ENCODE measurements at regions not wholly inside any gene's neighbourhood (a gene's known extent, or its start where the extent isn't known, plus 50 kb on each side); places are given as distances from the start of the nearest gene placed in this dataset.
A peak's percentile ranks its signal among the peaks of the same experiment; 100 is the strongest.

DNA sequence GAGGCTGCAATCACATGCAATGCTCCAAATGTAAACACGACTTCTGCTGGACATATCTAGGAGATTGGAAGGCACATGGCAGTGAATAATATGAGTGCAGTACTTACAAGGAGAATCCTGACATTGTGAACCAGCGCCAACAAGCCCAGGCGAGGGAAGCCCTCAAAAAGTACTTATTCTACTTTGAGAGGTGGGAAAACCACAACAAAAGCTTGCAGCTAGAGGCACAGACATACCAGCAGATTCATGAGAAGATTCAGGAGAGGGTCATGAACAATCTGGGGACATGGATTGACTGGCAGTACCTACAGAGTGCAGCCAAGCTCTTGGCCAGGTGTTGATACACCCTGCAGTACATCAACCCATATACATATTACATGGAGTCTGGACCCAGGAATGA lies 475.7 kb upstream of the CDH2 start:
- no peak for DNase-seq (ENCODE audit: low read depth in 2 of 2)

DNA sequence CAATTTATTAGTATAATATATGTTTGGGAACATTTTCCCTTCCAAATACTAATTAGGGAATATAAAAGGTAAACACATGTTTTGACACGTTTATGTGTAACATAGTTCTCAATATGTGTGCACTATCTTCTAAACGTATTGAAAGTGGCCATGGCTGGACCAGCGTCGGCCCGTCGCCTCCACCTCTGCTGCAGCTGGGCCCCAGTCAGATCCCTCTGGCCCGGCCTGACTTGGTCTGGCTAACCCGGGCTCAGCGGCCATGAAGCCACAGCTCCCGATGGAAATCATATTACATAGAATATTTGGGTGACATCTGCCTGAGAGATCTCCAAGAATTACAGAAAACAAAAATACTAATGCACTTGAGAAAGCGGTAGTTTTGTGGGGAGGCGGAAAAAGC lies 474.4 kb upstream of the CDH2 start:
- DNase-seq (ENCODE audit: low read depth in 2 of 2), result no peak

DNA sequence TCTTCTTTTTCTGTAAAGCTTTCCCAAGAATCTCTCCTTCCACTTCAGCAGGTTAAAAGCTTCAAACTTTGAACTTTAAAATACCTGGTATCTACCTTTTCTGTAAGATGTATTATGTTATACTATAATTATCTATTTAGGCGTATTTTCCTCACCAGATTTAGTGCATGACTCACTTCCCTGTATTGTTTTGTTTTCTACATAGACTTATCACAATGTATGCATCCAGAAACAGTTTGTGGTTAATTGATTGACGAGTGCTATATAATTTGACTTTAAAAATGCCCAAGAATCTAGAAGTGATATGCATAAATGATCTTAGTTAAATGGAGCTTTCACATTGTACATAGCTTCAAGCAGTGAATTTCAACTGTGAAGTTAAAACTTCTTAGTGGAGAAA lies 473.9 kb upstream of the CDH2 start:
- DNase-seq (ENCODE audit: low read depth in 2 of 2), result no peak

DNA sequence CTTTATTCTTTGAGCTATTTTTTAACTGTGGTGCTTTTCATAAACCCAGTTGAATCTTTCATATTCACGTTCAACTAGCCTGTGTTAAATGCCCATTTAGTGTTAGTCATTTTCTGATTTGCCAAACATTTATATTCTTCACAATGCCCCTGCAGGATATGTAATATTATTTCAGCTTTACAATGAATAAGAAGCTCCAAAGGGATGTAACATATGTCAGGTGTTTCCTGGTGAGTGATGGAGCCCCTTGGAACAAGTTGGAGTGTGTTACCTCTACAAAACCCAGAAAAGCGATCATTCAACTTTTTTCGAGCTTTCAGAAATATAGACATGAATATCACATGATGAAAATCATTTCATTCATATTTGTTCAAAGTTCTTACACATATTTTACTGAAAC lies 471.0 kb upstream of the CDH2 start:
- DNase-seq (ENCODE audit: low read depth in 2 of 2), result no peak

DNA sequence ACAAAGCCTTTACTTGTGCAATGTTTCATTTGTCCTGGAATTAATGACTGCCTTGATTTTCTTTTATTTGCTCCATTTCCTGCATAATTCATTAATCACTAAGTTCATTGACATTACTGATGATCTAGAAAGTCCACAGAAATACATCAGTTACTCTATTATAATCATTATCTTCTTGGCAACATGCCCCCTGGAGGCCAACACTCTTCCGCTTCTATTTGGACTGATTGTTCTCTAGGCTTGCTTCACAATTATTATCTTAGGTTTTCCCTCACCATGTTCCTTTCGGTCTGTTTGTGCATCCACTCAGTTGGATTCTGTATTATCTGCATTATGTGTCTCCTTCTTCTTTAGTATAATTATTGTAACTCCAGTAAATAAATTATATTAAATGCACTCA lies 461.0 kb upstream of the CDH2 start:
- DNase-seq (ENCODE audit: low read depth in 2 of 2), result no peak

DNA sequence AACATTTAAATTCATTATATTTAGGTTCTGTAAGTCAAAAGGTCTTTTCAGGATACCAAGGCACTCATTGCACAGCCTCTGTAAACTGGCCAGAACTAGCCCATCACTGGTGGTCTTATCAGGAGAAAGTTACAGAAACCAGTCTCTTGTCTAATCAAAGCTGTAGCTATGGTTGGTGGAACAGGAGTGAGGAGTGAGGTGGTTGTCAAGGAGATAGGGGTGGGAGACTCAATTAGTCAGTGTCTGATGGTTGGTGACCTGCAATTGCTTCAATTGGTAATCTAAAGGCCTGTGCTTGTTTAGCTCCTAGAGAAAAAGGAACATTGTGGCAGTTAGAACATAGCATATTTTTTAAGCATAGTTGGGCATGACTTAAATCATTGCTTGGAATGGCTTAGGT lies 458.6 kb upstream of the CDH2 start:
- no peak for DNase-seq (ENCODE audit: low read depth in 2 of 2)

DNA sequence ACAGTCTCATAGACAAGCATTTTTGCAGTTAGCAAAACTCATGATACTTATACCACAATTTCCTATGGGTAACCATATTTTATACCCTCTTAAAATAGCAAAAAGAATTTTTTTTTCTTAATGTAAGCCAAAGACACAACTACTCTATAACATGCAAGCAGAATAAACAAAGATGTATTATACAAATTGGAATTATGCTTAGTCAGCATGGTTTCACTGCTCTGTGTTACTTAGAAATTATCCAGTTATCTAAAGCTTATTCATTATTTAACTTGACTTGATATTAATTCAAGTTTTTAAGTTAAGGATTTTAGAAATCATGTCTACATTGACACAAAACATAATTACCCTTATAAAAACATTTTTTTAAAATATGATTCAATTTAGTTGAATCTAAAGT lies 449.8 kb upstream of the CDH2 start:
- DNase-seq (ENCODE audit: low read depth in 2 of 2), result no peak

DNA sequence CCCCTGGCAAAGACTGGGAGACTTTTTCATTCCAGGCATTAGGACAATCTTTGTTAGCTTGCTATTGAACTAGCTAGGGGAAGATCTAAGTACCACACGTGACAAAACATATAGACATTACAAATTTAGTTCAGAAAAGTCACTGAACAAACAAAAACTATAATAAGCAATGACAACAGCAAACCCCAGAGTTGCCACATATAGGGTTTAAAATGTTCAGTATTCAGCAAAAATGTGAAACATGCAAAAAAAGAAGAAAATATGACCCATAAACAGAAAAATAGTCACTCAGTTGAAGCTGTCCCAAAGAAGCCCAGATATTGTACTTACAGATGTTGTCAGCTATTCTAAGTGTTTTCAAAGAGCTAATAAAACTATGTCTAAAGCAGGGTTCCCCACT lies 431.1 kb upstream of the CDH2 start:
- no peak for DNase-seq (ENCODE audit: low read depth in 2 of 2)

DNA sequence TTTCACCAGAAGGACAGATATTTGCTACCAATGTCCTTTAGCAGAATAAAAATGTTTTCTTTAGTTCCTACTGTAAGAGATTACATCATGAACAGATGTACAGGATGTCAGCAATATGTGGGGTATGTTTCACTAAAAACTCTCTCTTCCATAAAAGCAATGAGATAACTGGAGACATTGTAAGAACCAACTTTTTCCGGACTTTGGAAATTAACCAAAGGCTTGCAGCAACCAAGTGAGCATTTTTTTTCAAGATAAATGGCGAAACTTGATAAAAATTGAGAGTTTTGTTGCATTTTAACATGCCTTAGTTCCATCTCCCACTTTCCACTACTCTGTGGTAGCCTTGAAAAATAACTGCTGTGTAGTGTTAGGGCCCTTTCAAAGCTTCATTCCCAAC lies 429.8 kb upstream of the CDH2 start:
- no peak for DNase-seq (ENCODE audit: low read depth in 2 of 2)

DNA sequence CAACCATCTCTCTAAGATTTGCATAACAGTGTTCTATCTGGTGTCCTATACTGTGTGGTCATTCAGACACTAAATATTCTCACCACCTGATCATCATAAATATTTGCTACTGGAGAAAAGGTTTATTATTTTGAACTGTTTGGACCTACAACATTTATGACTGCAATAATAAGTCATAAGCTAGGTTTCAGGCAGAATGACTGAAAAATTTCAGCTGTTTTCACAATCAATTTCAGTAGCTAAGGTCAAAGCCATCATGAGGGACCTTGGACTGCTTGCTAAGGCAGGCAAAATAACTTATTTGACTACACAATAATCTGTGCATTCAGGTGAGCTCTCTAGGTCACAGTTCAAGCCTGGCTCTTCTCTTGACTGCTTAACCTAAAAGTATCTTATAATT lies 425.5 kb upstream of the CDH2 start:
- no peak for DNase-seq (ENCODE audit: low read depth in 2 of 2)

DNA sequence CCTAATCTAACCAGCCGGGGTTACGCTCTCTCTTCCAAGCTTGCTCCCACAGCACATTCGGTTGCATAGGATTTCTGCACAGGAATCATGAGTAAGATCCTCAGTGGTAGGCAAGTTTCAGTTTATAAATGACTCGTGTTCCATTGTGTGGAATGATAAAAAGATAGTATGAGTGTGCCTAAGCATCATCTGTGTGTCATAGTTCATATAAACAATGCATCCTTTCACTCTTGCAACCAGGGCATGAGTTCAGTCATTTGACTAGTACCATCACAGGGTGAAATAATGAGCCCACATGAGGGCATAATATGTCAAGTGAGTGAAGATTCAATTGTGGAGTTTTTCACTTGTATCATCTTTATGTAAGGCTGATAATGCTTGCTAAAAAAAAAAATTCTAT lies 417.1 kb upstream of the CDH2 start:
- no peak for DNase-seq (ENCODE audit: low read depth in 2 of 2)

DNA sequence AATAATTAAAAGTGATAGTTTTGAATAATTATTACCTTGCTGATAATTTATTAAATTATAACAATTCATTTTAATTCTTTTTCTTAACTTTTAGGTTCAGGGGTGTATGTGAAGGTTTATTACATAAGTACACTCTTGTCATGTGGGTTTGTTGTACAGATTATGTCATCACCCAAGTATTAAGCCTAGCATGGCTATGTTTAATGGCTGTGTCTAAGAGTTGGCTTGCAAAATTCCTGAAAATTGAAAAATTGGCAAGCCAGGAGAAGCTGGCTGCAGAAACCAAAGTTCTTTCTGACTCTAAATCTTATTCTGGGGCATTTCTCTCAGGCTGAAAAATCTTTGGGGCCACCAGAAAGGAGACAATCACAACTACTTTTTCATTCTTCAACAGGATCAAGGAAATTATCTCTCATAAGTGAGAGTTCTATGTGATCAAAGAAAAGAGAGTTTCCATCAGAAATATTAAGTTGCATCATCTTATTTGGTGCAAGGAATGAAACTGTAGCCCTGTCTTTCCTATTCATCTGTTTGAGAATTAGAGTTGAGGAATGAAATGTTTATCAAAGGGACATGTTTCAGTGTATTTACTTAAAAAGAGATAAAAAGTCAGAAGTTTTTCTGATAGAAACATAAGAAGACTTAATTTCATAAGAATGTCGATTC lies 412.1 kb upstream of the CDH2 start:
- peak in 1 of 2 experiments; percentile 6 for DNase-seq (ENCODE audit: low read depth in 2 of 2)

DNA sequence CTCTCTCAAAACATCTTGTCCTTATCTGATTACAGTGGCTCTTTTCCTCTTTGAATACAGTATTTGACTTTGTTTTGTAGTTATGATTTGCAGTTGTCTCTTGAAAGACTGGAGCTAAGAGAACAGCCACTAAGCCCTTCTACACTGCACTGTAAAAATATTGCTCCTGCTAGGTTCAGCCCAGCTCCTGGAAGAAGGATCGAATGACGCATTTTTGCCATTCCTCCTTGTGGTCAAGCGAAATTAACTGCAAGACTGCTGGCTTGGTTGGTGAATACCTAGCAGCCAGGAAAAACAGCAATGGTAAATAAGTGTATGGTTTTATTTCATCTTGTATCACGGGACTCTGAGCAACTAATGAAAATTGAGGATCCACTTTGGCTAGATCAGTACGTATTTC lies 407.8 kb upstream of the CDH2 start:
- peak; percentile 18 to 20 for DNase-seq (ENCODE audit: low read depth in 2 of 2)

DNA sequence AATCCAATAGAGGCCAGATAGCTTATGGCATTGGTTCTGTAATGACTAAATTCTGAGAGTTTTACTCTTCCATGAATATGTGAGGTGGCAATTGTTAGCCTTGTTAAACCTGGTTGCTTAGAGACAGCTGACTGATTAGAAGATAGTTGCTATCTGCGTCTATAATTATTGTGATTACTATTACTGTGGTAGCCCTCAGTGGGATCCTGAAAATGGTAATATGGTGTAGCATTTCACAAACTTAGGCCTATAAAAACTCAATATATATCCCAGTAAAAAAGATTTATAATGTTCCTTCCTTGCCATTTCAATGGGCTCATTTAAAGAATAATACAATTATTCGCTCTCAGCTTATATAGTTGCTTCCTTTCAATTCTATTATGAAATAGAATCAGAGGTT lies 405.8 kb upstream of the CDH2 start:
- no peak for DNase-seq (ENCODE audit: low read depth in 2 of 2)

DNA sequence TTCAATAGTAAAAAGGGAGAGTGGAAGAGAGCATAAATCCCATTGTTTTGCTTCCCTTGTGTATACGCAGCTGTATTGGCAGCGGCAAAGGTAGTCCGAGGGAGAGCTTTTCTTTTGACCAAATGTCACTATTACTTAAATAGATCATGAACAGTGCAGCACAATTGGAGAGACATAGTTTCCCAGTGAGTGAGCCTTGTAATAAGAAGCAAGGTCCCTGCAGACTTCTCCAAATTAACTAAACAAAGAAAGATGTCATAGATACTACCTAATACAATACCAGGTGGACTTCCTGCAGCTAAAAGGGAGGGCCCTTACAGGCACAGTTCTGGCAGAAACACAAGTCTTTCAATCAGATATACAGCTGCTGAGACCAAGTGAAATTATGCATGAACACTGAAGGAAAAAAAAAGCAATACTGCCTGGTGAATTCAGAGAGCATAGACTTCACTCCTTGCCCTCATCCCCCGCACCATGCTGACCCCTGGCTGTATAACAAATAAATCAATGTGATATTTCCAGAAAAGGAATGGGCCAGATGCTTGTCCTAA lies 404.7 kb upstream of the CDH2 start:
- no peak for DNase-seq (ENCODE audit: low read depth in 2 of 2)

DNA sequence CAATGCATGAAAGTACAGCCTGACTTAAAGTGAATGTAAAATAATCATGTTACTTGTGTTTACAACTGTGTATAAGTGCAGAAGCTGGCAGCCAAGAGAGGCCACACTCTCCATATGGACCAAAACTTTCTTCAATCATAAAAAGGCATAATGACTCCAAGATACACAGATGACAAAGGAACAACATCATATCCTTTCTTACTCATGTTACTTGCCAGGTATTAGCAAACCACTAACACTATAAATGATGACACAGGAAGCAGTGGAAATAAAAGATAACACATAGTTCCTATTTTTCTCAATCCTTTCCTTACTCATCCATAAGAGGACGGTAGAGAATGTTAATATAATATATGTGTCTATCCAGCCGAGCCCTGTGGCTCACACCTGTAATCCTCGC lies 400.0 kb upstream of the CDH2 start:
- no peak for DNase-seq (ENCODE audit: low read depth in 2 of 2)

DNA sequence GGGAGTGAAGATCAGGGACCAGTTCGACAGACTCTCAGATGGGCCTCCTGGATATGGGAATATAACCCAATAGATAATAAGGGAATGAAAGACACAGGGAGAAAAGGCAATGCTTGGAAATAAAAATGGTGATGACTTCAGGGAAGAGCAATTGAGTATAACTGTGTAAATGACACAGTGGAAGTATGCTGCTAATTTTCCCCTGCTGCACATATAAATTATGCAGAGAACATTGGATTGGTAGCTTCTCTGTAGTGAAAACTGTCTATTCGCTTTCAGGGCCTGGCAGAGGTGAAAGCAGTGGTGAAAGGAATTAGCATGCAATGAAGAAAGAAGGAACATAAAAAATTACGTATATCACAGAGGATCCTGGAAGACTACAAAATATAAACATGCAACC lies 398.2 kb upstream of the CDH2 start:
- no peak for DNase-seq (ENCODE audit: low read depth in 2 of 2)

DNA sequence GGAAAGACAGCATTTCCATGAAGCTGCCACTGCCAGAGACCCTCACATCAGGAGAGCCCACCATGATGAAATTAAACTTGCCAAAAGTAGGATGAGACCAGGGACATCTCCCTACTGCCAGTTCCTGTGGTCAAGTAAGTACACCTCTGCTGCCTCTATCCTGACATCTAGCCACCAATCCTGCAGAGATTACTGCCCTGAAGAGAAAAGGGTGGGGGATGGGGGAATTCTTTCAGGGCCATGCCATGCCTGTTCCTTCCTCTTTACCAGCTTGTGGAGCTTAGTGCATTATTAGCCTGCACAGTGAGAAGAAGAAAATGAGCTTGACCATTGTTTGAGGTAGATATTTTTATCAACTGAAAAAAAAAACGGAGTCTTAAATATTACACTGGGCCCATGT lies 397.2 kb upstream of the CDH2 start:
- no peak for DNase-seq (ENCODE audit: low read depth in 2 of 2)

DNA sequence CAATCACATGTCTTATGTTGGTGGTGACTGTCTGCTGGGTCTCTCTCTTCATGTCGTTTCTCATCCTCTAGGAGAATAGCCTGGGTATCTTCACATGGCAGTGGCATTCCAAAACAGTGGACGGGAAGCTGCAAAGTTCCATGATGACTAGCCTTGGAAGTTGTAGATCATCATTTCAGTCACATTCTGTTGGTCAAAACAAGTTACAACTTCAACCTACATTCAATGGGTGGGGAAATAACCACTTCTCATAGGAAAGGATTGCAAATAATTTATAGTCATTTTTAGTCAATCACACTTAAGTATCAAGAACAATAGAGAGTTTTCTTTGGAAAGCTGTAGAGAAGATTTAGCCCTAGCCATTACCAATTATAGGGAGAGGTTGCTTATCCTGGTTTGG lies 395.0 kb upstream of the CDH2 start:
- no peak for DNase-seq (ENCODE audit: low read depth in 2 of 2)

DNA sequence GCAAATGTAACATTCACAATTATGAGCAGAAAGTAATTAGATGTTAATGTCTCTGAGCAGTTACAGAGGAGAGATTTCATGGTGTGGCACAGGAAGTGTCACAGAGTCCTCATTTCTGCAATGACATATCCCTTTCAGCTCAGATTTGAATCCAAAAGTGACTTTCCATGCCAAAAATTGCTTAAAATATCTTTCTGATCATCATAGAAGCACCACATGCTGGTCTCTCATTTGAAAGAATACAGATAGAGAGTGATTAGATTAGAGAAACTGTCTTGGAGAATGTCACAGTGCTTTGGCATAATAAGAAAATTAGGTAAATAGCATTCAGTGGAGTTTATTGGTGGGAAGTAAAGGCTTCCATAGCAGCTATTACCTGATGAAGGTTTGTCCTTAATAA lies 383.4 kb upstream of the CDH2 start:
- DNase-seq (ENCODE audit: low read depth in 2 of 2), result no peak

DNA sequence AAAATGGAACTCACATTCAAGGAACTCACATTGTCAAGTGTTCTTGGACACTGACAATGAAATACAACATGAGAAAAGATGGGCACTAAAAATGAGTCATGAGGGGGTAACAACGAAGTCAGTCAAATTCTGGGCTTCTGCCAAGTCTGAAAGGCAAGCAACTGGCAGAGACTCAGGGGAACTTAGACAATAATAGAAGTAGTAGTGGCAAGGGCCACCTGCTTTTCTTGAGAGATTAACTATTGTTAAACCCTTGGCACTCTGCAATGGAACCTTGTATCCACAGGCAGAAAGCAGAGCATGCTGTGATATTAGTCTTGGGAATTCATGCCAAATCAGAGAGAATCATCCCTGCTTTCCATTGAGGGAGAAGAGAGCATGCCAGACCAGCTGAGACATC lies 382.6 kb upstream of the CDH2 start:
- DNase-seq (ENCODE audit: low read depth in 2 of 2), result no peak

DNA sequence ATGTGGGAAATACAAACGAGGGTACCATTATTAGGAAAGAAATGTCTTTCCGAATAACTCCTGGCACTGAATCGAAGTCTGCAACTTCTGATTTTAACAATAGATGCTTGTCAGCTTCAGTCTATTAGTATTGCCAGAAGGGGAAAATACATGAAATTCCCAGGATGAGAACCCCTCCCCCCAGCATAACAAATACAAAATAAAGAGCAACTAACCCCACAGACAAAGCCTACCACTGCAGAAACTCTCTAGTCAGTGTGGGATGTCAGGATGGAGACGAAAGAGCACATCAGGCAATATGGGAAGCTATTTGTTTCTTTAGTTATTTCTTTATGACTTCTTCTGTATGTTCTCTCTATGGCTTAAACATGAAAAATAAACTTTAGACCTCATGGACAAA lies 365.0 kb upstream of the CDH2 start:
- DNase-seq (ENCODE audit: low read depth in 2 of 2), result no peak

DNA sequence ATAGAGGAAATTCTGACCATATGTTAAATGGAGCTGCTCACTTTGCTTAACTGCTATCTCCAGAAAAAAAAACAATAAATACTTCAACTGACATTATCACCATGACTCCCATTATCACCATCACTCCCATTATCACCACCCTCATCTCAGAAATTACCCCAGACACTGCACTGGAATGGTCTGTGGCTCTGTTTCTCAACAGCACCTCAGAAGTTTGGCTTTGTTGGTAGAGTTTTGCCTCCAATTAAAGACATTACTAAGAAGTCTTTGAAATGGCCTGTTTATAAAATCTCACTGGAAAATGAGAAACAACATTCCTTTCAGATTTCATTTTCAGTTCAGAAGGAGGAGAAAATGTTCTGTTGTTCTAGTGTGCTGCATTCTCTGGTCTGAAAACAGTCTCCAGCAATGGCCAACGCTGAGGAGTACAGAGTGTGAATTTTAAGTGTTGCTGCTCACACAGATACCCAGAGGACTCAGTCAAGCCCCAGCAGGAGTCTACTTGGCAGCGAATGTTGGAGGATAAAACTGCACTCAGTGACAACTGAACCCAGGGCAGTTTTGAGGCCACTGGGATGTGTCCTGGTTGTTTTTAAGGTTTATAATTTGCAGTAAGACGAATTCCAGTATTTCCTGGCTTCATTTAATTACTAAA lies 364.5 kb upstream of the CDH2 start:
- no peak for DNase-seq (ENCODE audit: low read depth in 2 of 2)

DNA sequence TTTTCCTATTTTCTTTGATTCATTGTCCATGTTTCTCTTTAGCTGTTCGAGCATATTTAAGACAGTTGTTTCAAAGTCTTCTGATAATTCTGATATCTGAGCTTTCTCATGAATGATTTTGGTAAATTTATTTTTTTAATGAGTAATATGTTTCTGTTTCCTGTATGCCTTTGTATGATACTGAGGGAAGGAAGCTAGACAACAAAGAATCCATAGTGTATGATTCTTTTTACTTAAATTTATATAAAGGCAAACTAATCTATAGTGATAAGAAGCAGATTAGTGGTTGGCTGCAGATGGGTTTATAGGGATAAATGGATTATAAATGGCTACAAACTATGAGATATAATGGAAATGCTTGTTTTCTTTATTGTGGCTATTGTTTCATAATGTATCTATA lies 352.7 kb upstream of the CDH2 start:
- DNase-seq (ENCODE audit: low read depth in 2 of 2), result no peak
